HepG2 (cell line): ENCODE measurements at regions not wholly inside any gene's neighbourhood (a gene's known extent, or its start where the extent isn't known, plus 50 kb on each side); places are given as distances from the start of the nearest gene placed in this dataset.

Experiments used
- ATAC-seq: fragments of 200-7000 bp; cut with Tn5 transposase; 3 replicates; pipeline ENCODE4 v1.9.1; 2020; ENCODE audit warnings: mild to moderate bottlenecking, moderate library complexity
- BruUV-seq: library from RNA; stranded (reverse); fragments of 400-500 nt; replicated peaks from 2 replicates; lab custom pipeline; 2021; lab: Mats Ljungman, UMichigan
- CTCF ChIA-PET: fragments of 300-600 bp; formaldehyde crosslinking; extraction: SDS; loops from one replicate; lab custom pipeline; 2021; ENCODE audit warnings: low total read pairs, inconsistent platforms, low intra/inter-chr PET ratio; lab: Yijun Ruan, JAX
- POLR2A ChIA-PET: fragments of 350-600 bp; sonication (Branson Sonifier 250); formaldehyde crosslinking; loops from one replicate; lab custom pipeline; 2020; ENCODE audit warnings: antibody characterized with exemption, inconsistent platforms; lab: Yijun Ruan, JAX
- DNase-seq: peaks from one replicate; pipeline ENCODE4 v3.0.0-alpha.2; 2015; ENCODE audit warnings: low spot score
- FAIRE-seq: peaks from 3 replicates; lab custom pipeline; 2011; peaks lifted over from hg19 to GRCh38; lab: Jason Lieb, UNC
- H2AFZ ChIP-seq: one replicate; pipeline ENCODE4 v1.6.1; 2011; ENCODE audit warnings: low read length, inconsistent platforms
- H3K27ac ChIP-seq: fragments of 300-600 bp; 3 replicates; pipeline ENCODE4 v1.8.0; 2011; ENCODE audit warnings: mixed run types, mild to moderate bottlenecking, mixed read lengths, low read length, inconsistent platforms; ENCODE audit not compliant: insufficient read depth; ENCODE audit errors: extremely low read length
- H3K27me3 ChIP-seq, 2 experiments: fragments of 200-600 bp in 1 of 2; 2 replicates in 1 of 2; 3 replicates in 1 of 2; pipeline versions ENCODE4 v1.6.0 to v1.8.0; 2011; ENCODE audit warnings: low read length in 2 of 2, mild to moderate bottlenecking in 2 of 2, moderate library complexity in 2 of 2, inconsistent platforms in 1 of 2; ENCODE audit not compliant: insufficient read depth in 2 of 2, control insufficient read depth in 1 of 2
- H3K36me3 ChIP-seq, 2 experiments: fragments of 200-600 bp in 1 of 2; replicated peaks in 1 of 2; 2 replicates in 1 of 2; 3 replicates in 1 of 2; pipeline versions ENCODE4 v1.5.1 to v1.8.0; 2011; ENCODE audit warnings: low read length in 2 of 2, inconsistent platforms in 1 of 2; ENCODE audit not compliant: insufficient read depth in 2 of 2, control insufficient read depth in 1 of 2
- H3K4me1 ChIP-seq: 2 replicates; pipeline ENCODE4 v1.5.1; 2012; ENCODE audit warnings: low read length, inconsistent platforms; ENCODE audit not compliant: insufficient read depth
- H3K4me2 ChIP-seq: 2 replicates; pipeline ENCODE4 v1.6.0; 2011; ENCODE audit warnings: low read depth, low read length, inconsistent platforms
- H3K4me3 ChIP-seq, 3 experiments: fragments of 200-600 bp in 1 of 3; sonication (generic), shearing (Covaris generic) in 1 of 3; replicated peaks in 1 of 3; 2 replicates each; pipeline ENCODE4 v1.5.1; 2011 to 2016; ENCODE audit warnings: low read length in 3 of 3, inconsistent platforms in 2 of 3, low read depth in 2 of 3, mild to moderate bottlenecking in 2 of 3, control low read depth in 1 of 3, mixed read lengths in 1 of 3; ENCODE audit not compliant: insufficient read depth in 1 of 3
- H3K79me2 ChIP-seq: one replicate; pipeline ENCODE4 v1.6.1; 2011; ENCODE audit warnings: low read length, inconsistent platforms; ENCODE audit not compliant: insufficient read depth
- H3K9ac ChIP-seq: 2 replicates; pipeline ENCODE4 v1.6.0; 2011; ENCODE audit warnings: mild to moderate bottlenecking, low read depth, low read length, inconsistent platforms; ENCODE audit not compliant: insufficient read depth
- H3K9me3 ChIP-seq: 2 replicates; pipeline ENCODE4 v1.5.1; 2012; ENCODE audit warnings: mild to moderate bottlenecking, low read length
- H4K20me1 ChIP-seq: 2 replicates; pipeline ENCODE4 v1.6.0; 2011; ENCODE audit warnings: inconsistent platforms, mild to moderate bottlenecking, low read length, moderate library complexity; ENCODE audit not compliant: insufficient read depth
- CBFB ChIP-seq: sonication (generic); formaldehyde crosslinking; IDR thresholded peaks from 2 replicates; pipeline ENCODE4 v1.4.0; 2020; ENCODE audit warnings: missing genetic modification reagents
- GLMP ChIP-seq: sonication (generic); formaldehyde crosslinking; IDR thresholded peaks from 2 replicates; pipeline ENCODE4 v1.9.0; 2021; ENCODE audit warnings: missing genetic modification reagents, mild to moderate bottlenecking, borderline replicate concordance
- HCFC1 ChIP-seq: fragments of 150-350 bp; IDR thresholded peaks from 2 replicates; pipeline ENCODE4 v1.6.1; 2014; ENCODE audit warnings: low read depth, low read length
- PBX2 ChIP-seq: IDR thresholded peaks from 2 replicates; pipeline ENCODE4 v1.6.1; 2016; ENCODE audit warnings: control low read depth
- SIX4 ChIP-seq: sonication (generic); formaldehyde crosslinking; IDR thresholded peaks from 2 replicates; pipeline ENCODE4 v1.4.0; 2020; ENCODE audit warnings: missing genetic modification reagents
- SP4 ChIP-seq: sonication (generic); formaldehyde crosslinking; IDR thresholded peaks from 2 replicates; pipeline ENCODE4 v1.8.1; 2023; ENCODE audit warnings: mild to moderate bottlenecking, missing genetic modification reagents
- SYNCRIP ChIP-seq: fragments of 200-400 bp; formaldehyde crosslinking; IDR thresholded peaks from 2 replicates; pipeline ENCODE4 v1.6.1; 2018; ENCODE audit warnings: mild to moderate bottlenecking, low read depth, low read length; ENCODE audit not compliant: insufficient read depth
- TERF1 ChIP-seq: sonication (generic); formaldehyde crosslinking; IDR thresholded peaks from 2 replicates; pipeline ENCODE4 v1.8.0; 2022; ENCODE audit warnings: mild to moderate bottlenecking, missing genetic modification reagents, moderate library complexity
- ZBTB7A ChIP-seq: sonication (generic); formaldehyde crosslinking; IDR thresholded peaks from 2 replicates; pipeline ENCODE4 v1.8.0; 2022; ENCODE audit warnings: mild to moderate bottlenecking, missing genetic modification reagents
- ZNF749 ChIP-seq: sonication (generic); formaldehyde crosslinking; IDR thresholded peaks from 2 replicates; pipeline ENCODE4 v1.8.0; 2022; ENCODE audit warnings: mild to moderate bottlenecking, missing genetic modification reagents, moderate library complexity, borderline replicate concordance
- WGBS: methylation state at CpG from one replicate; pipeline ENCODE4 v1.1.6; 2017; ENCODE audit warnings: low lambda C conversion rate; 5-methylcytosine and 5-hydroxymethylcytosine counted together
- in situ Hi-C: cut with HindIII; loops from 2 replicates; pipeline ENCODE4 v1.10.0; 2017; ENCODE audit warnings: low pct_unique_long_range_greater_than_20kb; ENCODE audit not compliant: extremely low pct_ligation_motif_present
- intact Hi-C: fragments of 100-400 bp; cut with micrococcal nuclease; formaldehyde crosslinking; loops from one replicate; pipeline ENCODE4 v1.10.0; 2022; ENCODE audit not compliant: unreplicated experiment
- TF ChIP-seq, protein P1 (sequence below): sonication (generic); formaldehyde crosslinking; IDR thresholded peaks from 2 replicates; pipeline ENCODE4 v1.5.0; 2020; ENCODE audit warnings: missing genetic modification reagents, mild to moderate bottlenecking, borderline replicate concordance

DNA sequence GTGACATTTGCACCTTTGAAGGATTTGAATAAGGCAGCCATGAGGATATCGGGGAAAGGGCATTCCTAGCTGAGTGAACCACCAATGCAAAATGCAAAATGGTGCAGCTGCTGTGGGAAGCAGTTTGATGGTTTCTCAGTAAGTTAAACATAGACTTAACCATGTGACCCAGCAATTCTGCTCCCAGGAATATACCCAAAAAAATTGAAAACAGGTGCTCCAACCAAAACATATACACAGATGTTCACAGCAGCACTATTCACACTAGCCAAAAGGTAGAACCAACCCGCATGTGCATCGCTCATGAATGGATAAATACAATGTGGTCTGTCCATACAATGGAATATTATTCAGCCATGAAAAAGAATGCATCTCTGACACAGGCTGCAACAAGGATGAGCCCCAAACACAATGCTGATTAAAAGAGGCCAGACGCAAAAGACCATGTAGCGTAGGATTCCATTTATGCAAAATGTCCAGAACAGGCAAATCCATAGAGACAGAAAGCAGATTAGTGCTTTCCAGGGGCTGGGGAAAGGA is 215.0 kb upstream of the MYL2 start:
- no peak for ATAC-seq
- 75% methylated on average over 5 of the region's 5 CpGs for WGBS
- H3K27ac ChIP-seq = no peak overlapping the region
- no peak overlapping the region for H2AFZ ChIP-seq
- BruUV-seq = no TSS peak
- no peak for TF ChIP-seq ZNF749 (CRISPR knock-in tag)
- TF ChIP-seq TERF1 (CRISPR knock-in tag) = no peak
- no peak for TF ChIP-seq SP4 (CRISPR knock-in tag)
- TF ChIP-seq CBFB (CRISPR knock-in tag) = no peak
- TF ChIP-seq SYNCRIP = no peak
- TF ChIP-seq ZBTB7A (CRISPR knock-in tag) = no peak
- TF ChIP-seq SIX4 (CRISPR knock-in tag) = no peak
- TF ChIP-seq GLMP (CRISPR knock-in tag) = no peak
- no peak for TF ChIP-seq HCFC1
- TF ChIP-seq, protein P1, sequence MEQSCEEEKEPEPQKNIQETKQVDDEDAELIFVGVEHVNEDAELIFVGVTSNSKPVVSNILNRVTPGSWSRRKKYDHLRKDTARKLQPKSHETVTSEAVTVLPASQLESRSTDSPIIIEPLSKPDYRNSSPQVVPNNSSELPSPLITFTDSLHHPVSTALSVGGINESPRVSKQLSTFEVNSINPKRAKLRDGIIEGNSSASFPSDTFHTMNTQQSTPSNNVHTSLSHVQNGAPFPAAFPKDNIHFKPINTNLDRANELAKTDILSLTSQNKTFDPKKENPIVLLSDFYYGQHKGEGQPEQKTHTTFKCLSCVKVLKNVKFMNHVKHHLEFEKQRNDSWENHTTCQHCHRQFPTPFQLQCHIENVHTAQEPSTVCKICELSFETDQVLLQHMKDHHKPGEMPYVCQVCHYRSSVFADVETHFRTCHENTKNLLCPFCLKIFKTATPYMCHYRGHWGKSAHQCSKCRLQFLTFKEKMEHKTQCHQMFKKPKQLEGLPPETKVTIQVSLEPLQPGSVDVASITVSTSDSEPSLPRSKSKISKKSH (CRISPR knock-in tag) = no peak
- TF ChIP-seq PBX2 = no peak
- no peaks in the 10 kb centered on the region for H3K4me1 ChIP-seq
- no peak for DNase-seq
- H3K36me3 ChIP-seq = no peaks in the 10 kb centered on the region
- no peak overlapping the region for H3K4me2 ChIP-seq
- ChIA-PET POLR2A (no interaction called here), CTCF (no interaction called here)
- no peak overlapping the region for H3K9ac ChIP-seq
- no peak overlapping the region for H3K4me3 ChIP-seq
- H3K27me3 ChIP-seq = peaks cover 1 to 5% of the 10 kb centered on the region in 2 experiments; a peak in 3 of 5 replicates
- intact Hi-C loops (no loop called here), in situ Hi-C loops (no loop called here)
- H3K9me3 ChIP-seq = peaks cover 4% of the 10 kb centered on the region; the same call in 1 of the 2 replicates
- H3K79me2 ChIP-seq = no peaks in the 10 kb centered on the region
- no peaks in the 10 kb centered on the region for H4K20me1 ChIP-seq
- FAIRE-seq = no peak
